Uterus (tissue), 2 donors: ENCODE measurements at regions not wholly inside any gene's neighbourhood (a gene's known extent, or its start where the extent isn't known, plus 50 kb on each side); places are given as distances from the start of the nearest gene placed in this dataset.

Experiments used
- CTCF ChIP-seq, 4 experiments: fragments of 200-600 bp in 2 of 4; fragments of 450-650 bp in 2 of 4; sonication (generic) in 2 of 4; IDR thresholded peaks; one replicate each; pipeline ENCODE4 v1.5.1; 2016 to 2019; ENCODE audit warnings: antibody characterized with exemption in 4 of 4, mild to moderate bottlenecking in 2 of 4, moderate library complexity in 1 of 4
- POLR2A ChIP-seq, 2 donors: fragments of 450-650 bp; IDR thresholded peaks; one replicate each; pipeline ENCODE4 v1.6.1; 2016; ENCODE audit warnings: antibody characterized with exemption in 2 of 2, mild to moderate bottlenecking in 1 of 2, moderate library complexity in 1 of 2

GRCh38 chr5:106894964-106895363, 775.8 kb downstream of the EFNA5 start:
- TF ChIP-seq CTCF (IDR thresholded peaks at IDR 0.05) (no peak), POLR2A (IDR thresholded peaks at IDR 0.05) (no peak)
